ENCODE measurements at regions not wholly inside any gene's neighbourhood (a gene's known extent, or its start where the extent isn't known, plus 50 kb on each side); places are given as distances from the start of the nearest gene placed in this dataset.
"Not testable (repeated sequence)": the region's sequence is repeated elsewhere in the genome, so short reads cannot be mapped to it uniquely, and the experiment has no call there.

GRCh38 chr1:120941066-120941465, 51.5 kb downstream of the PPIAL4A start:
- DNase-seq: peak; percentile 39
- H3K27me3 Mint-ChIP-seq; H3K36me3 Mint-ChIP-seq (ENCODE audit: low read depth); H3K9me3 Mint-ChIP-seq: not testable (repeated sequence)
- Mint-ChIP-seq H3K4me1 (ENCODE audit: low read depth) (peaks cover 28% of the 10 kb centered on the region), H3K4me3 (peak overlapping the region; percentile 56), H3K27ac (peak overlapping the region; percentile 100)

- Mint-ChIP-seq H3K27ac (peak overlapping the region; percentile 100), H3K4me3 (peak overlapping the region; percentile 85), H3K4me1 (ENCODE audit: low read depth) (peaks cover 28% of the 10 kb centered on the region)
- not testable (repeated sequence) for H3K9me3 Mint-ChIP-seq; H3K27me3 Mint-ChIP-seq; DNase-seq; H3K36me3 Mint-ChIP-seq (ENCODE audit: low read depth)
Measured at GRCh38 chr1:120941836-120942217, 52.3 kb downstream of the PPIAL4A start.

DNA sequence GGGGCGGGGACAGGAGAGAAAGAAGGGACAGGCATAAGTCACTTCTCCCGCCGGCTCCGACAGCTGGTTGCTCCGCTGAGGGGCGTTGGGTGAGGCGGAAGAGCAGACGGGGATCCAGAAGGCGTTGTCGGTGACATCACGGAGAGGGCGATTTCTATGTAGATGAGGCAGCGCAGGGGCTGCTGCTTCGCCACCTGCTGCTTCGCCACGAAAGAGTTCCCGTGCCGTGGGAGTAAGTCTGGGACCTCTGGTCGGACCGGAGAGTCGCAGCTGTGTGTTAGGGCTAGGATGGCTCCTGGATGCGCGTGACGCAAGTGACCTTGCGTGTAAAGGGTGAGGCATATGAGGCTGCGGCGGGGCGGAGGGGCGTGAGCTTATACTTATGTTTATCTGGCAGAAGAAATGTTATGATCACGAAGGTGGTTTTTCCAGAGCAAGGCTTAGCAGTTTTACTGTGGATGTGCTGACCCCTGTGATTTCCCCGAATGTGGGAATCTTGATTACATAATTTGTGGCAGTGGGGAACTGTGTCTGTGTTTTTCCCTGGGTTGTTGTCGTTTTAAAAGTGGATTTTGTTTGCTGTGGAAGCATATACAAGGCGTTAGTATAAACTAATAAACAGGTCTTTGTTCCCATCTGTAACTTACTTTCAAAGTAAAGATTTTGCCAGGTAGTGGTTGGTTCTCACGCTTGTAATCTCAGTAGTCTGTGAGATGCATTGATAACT, 52.8 kb downstream of the PPIAL4A start:
- H3K4me3 Mint-ChIP-seq: peak overlapping the region; percentile 85
- H3K27me3 Mint-ChIP-seq; H3K9me3 Mint-ChIP-seq; H3K36me3 Mint-ChIP-seq (ENCODE audit: low read depth): not testable (repeated sequence)
- DNase-seq: peak; percentile 91
- H3K4me1 Mint-ChIP-seq (ENCODE audit: low read depth): peaks cover 28% of the 10 kb centered on the region
- H3K27ac Mint-ChIP-seq: peak overlapping the region; percentile 100

- not testable (repeated sequence) for H3K9me3 Mint-ChIP-seq; DNase-seq; H3K36me3 Mint-ChIP-seq (ENCODE audit: low read depth); H3K27me3 Mint-ChIP-seq; H3K4me3 Mint-ChIP-seq
- peaks cover 29% of the 10 kb centered on the region for H3K4me1 Mint-ChIP-seq (ENCODE audit: low read depth)
- H3K27ac Mint-ChIP-seq: peak overlapping the region; percentile 100
Measured at GRCh38 chr1:120942945-120943319, 53.4 kb downstream of the PPIAL4A start.

GRCh38 chr1:120944691-120945090, 55.1 kb downstream of the PPIAL4A start:
- H3K4me1 Mint-ChIP-seq (ENCODE audit: low read depth): peaks cover 25% of the 10 kb centered on the region
- H3K27me3 Mint-ChIP-seq; H3K27ac Mint-ChIP-seq; H3K4me3 Mint-ChIP-seq; H3K36me3 Mint-ChIP-seq (ENCODE audit: low read depth); H3K9me3 Mint-ChIP-seq; DNase-seq: not testable (repeated sequence)

- H3K36me3 Mint-ChIP-seq (ENCODE audit: low read depth); DNase-seq; H3K9me3 Mint-ChIP-seq; H3K4me3 Mint-ChIP-seq; H3K27ac Mint-ChIP-seq; H3K27me3 Mint-ChIP-seq: not testable (repeated sequence)
- H3K4me1 Mint-ChIP-seq (ENCODE audit: low read depth): peaks cover 24% of the 10 kb centered on the region
Measured at GRCh38 chr1:120945122-120945521, 55.6 kb downstream of the PPIAL4A start.

DNA sequence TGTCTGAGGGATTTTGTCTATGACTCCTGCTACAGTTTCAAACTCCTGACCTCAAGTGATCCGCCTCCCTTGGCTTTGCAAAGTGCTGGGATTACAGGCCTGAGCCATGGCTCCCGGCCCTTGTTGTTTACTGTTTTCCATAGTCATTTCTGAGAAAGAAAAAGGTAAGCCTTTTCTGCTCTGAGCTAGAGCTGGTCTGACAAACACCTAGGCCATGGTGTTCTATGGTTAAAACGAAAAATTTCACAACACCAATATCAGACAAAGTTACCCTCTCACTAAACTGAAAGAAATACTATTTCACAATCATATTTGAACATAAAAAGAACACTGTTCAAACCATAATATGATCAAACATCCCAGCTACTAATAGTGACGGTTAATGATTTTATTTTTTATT, 57.5 kb downstream of the PPIAL4A start:
- not testable (repeated sequence) for H3K27me3 Mint-ChIP-seq, H3K9me3 Mint-ChIP-seq

DNA sequence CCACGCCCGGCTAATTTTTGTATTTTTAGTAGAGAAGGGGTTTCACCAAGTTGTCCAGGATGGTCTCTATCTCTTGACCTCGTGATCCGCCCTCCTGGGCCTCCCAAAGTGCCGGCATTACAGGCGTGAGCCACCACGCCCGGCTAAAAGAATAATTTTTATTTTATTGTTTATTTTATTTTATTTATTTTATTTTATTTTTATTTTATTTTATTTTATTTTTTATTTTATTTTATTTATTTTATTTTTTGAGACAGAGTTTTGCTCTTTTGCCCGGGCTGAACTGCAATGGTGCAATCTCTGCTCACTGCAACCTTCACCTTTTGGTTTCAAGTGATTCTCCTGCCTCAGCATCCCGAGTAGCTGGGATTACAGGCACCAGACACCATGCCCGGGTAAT, 60.2 kb downstream of the PPIAL4A start:
- DNase-seq; H3K4me3 Mint-ChIP-seq; H3K36me3 Mint-ChIP-seq (ENCODE audit: low read depth); H3K4me1 Mint-ChIP-seq (ENCODE audit: low read depth); H3K27ac Mint-ChIP-seq; H3K9me3 Mint-ChIP-seq; H3K27me3 Mint-ChIP-seq: not testable (repeated sequence)

More for the DNA sequence above, 57.5 kb downstream of the PPIAL4A start:
- H3K4me3 Mint-ChIP-seq; DNase-seq; H3K27ac Mint-ChIP-seq; H3K36me3 Mint-ChIP-seq (ENCODE audit: low read depth): not testable (repeated sequence)
- peaks cover 13% of the 10 kb centered on the region for H3K4me1 Mint-ChIP-seq (ENCODE audit: low read depth)

- not testable (repeated sequence) for H3K27ac Mint-ChIP-seq; H3K4me1 Mint-ChIP-seq (ENCODE audit: low read depth); H3K9me3 Mint-ChIP-seq; DNase-seq; H3K4me3 Mint-ChIP-seq; H3K27me3 Mint-ChIP-seq
- peaks cover 14% of the 10 kb centered on the region for H3K36me3 Mint-ChIP-seq (ENCODE audit: low read depth)
Measured at GRCh38 chr1:120950633-120951032, 61.1 kb downstream of the PPIAL4A start.

DNA sequence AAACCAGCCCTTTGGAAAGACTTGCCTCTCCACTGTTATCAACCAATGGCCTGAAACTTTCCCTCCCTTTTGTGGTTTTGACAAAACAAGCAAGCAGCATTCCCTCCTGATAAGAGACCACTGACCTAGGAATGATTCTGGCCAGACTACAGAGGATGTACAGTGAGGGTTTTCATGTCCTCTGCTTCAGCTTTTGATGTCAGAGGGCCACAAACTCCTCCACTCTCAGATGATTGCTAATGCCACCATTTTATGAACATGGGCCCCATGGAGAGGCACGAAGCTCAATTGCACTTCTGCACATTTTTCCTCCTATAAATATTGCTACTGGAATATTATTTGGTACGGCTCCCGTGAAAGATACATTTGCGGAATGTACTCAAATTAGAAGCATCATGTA, 61.5 kb downstream of the PPIAL4A start:
- not testable (repeated sequence) for H3K4me1 Mint-ChIP-seq (ENCODE audit: low read depth); H3K27me3 Mint-ChIP-seq; H3K27ac Mint-ChIP-seq; DNase-seq; H3K4me3 Mint-ChIP-seq; H3K9me3 Mint-ChIP-seq
- peaks cover 14% of the 10 kb centered on the region for H3K36me3 Mint-ChIP-seq (ENCODE audit: low read depth)

GRCh38 chr1:120952207-120952870, 62.8 kb downstream of the PPIAL4A start:
- not testable (repeated sequence) for H3K4me1 Mint-ChIP-seq (ENCODE audit: low read depth); H3K27ac Mint-ChIP-seq; H3K27me3 Mint-ChIP-seq; H3K9me3 Mint-ChIP-seq; DNase-seq
- H3K36me3 Mint-ChIP-seq (ENCODE audit: low read depth): peaks cover 14% of the 10 kb centered on the region
- H3K4me3 Mint-ChIP-seq: peak overlapping the region; percentile 51

DNA sequence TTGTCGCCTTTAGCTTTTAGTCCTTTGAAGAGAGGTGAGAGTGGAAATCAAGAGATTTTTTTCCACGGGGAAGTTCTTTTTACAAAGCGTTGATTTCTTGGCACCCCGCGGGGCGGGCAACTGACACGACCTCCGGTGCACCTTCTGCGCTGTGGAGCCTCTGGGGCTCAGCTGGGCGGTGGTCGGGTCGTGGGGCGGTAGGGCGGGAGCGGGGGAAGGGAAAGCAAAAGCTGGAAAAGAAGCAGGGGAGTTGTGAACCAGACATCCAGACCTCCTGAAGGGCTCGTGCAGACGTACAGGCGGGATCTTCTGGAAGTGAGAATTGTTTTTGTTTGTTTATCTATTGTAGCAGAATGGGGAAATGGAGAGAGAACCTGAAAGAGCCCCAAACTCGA, 63.3 kb downstream of the PPIAL4A start:
- H3K27ac Mint-ChIP-seq; H3K4me1 Mint-ChIP-seq (ENCODE audit: low read depth); H3K27me3 Mint-ChIP-seq; H3K9me3 Mint-ChIP-seq; H3K4me3 Mint-ChIP-seq; DNase-seq: not testable (repeated sequence)
- H3K36me3 Mint-ChIP-seq (ENCODE audit: low read depth): peaks cover 14% of the 10 kb centered on the region

DNA sequence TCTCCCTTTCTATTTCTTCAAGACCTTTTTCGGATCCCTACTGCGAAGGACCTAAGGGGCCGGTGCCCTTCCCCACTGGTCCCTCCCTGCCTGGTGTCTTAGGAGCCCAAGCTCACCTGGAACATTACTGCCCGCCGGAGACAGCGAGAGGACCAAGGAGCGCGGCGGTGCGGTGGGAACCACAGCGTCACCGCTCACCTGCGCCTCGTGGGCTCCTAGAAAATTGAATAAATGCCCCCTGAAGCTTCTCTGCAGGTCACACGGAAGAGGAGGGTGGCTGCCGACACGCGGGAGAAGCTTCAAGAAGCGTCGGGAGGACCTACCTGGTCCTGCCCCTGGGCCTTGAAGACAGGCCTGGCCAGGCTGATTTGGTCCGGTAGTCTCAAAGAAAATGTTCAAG, 65.2 kb downstream of the PPIAL4A start:
- H3K27ac Mint-ChIP-seq: no peak overlapping the region
- no peaks in the 10 kb centered on the region for H3K4me1 Mint-ChIP-seq (ENCODE audit: low read depth)
- no peaks in the 10 kb centered on the region for H3K27me3 Mint-ChIP-seq
- no peaks in the 10 kb centered on the region for H3K9me3 Mint-ChIP-seq
- H3K36me3 Mint-ChIP-seq (ENCODE audit: low read depth): peaks cover 14% of the 10 kb centered on the region
- DNase-seq: no peak
- H3K4me3 Mint-ChIP-seq: no peak overlapping the region

DNA sequence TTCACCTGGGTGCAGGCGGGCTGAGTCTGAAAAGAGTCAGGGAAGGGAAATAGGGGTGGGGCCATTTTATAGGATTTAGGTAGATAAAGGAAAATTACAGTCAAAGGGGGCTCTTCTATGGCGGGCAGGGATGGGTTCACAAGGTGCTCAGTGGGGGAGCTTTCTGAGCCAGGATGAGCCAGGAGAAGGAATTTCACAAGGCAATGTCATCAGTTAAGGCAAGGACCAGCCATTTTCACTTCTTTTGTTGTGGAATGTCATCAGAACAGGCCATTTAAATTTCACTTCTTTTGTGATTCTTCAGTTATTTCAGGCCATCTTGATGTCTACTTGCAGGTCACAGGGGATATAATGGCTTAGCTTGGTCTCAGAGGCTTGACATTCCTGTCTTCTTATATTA, 66.4 kb downstream of the PPIAL4A start:
- peaks cover 14% of the 10 kb centered on the region for H3K36me3 Mint-ChIP-seq (ENCODE audit: low read depth)
- H3K4me1 Mint-ChIP-seq (ENCODE audit: low read depth); H3K9me3 Mint-ChIP-seq; H3K27me3 Mint-ChIP-seq; H3K4me3 Mint-ChIP-seq; DNase-seq; H3K27ac Mint-ChIP-seq: not testable (repeated sequence)

- not testable (repeated sequence) for H3K36me3 Mint-ChIP-seq (ENCODE audit: low read depth); H3K4me1 Mint-ChIP-seq (ENCODE audit: low read depth); H3K27me3 Mint-ChIP-seq; DNase-seq; H3K27ac Mint-ChIP-seq; H3K4me3 Mint-ChIP-seq; H3K9me3 Mint-ChIP-seq
Measured at GRCh38 chr1:120966018-120966417, 76.4 kb downstream of the PPIAL4A start.

All from activated T-cell treated with anti-CD3 and anti-CD28 coated beads, Interleukin-2, amount 50 U/mL, for 24 hours (primary cell).